GM18951 (cell line): ENCODE measurements at regions not wholly inside any gene's neighbourhood (a gene's known extent, or its start where the extent isn't known, plus 50 kb on each side); places are given as distances from the start of the nearest gene placed in this dataset.

Experiments used
- POLR2A ChIP-seq: IDR thresholded peaks from 4 replicates; pipeline ENCODE4 v1.6.1; 2011; ENCODE audit warnings: mild to moderate bottlenecking; ENCODE audit not compliant: insufficient read length, insufficient read depth; ENCODE audit errors: extremely low read depth
- in situ Hi-C: fragments of 300-500 bp; cut with MboI; formaldehyde crosslinking; loops from one replicate; pipeline ENCODE4 v1.12.0; 2022; ENCODE audit warnings: low sequenced_read_pairs, mixed read lengths, inconsistent platforms; ENCODE audit not compliant: unreplicated experiment

GRCh38 chr16:73213732-73214455 lies 166.0 kb upstream of the ZFHX3 start:
- no peak for TF ChIP-seq POLR2A
- in situ Hi-C loops: no loop called here

GRCh38 chr16:73212431-73212830 lies 164.5 kb upstream of the ZFHX3 start:
- TF ChIP-seq POLR2A: no peak
- in situ Hi-C loops: no loop called here

- no peak for TF ChIP-seq POLR2A
- in situ Hi-C loops: no loop called here
Measured at GRCh38 chr16:73210686-73211085, 162.8 kb upstream of the ZFHX3 start.

GRCh38 chr16:73210084-73210483 lies 162.2 kb upstream of the ZFHX3 start:
- in situ Hi-C loops: no loop called here
- no peak for TF ChIP-seq POLR2A

- in situ Hi-C loops: no loop called here
- TF ChIP-seq POLR2A: no peak
Measured at GRCh38 chr16:73209190-73209589, 161.3 kb upstream of the ZFHX3 start.

- in situ Hi-C loops: no loop called here
- TF ChIP-seq POLR2A: no peak
Measured at GRCh38 chr16:73206151-73206707, 158.3 kb upstream of the ZFHX3 start.

- in situ Hi-C loops: no loop called here
- no peak for TF ChIP-seq POLR2A
Measured at GRCh38 chr16:73205153-73205886, 157.4 kb upstream of the ZFHX3 start.

- in situ Hi-C loops: no loop called here
- no peak for TF ChIP-seq POLR2A
Measured at GRCh38 chr16:73204359-73205152, 156.6 kb upstream of the ZFHX3 start.

GRCh38 chr16:73202161-73202729 lies 154.3 kb upstream of the ZFHX3 start:
- in situ Hi-C loops: no loop called here

GRCh38 chr16:73199214-73199613 lies 151.3 kb upstream of the ZFHX3 start:
- in situ Hi-C loops: no loop called here

More at GRCh38 chr16:73202161-73202729, 154.3 kb upstream of the ZFHX3 start:
- no peak for TF ChIP-seq POLR2A

GRCh38 chr16:73198481-73198880 lies 150.6 kb upstream of the ZFHX3 start:
- in situ Hi-C loops: no loop called here
- no peak for TF ChIP-seq POLR2A

More at GRCh38 chr16:73199214-73199613, 151.3 kb upstream of the ZFHX3 start:
- no peak for TF ChIP-seq POLR2A

- TF ChIP-seq POLR2A: no peak
- in situ Hi-C loops: no loop called here
Measured at GRCh38 chr16:73197598-73197997, 149.7 kb upstream of the ZFHX3 start.

- in situ Hi-C loops: no loop called here
- TF ChIP-seq POLR2A: no peak
Measured at GRCh38 chr16:73196670-73197069, 148.7 kb upstream of the ZFHX3 start.
